ENCODE measurements at regions not wholly inside any gene's neighbourhood (a gene's known extent, or its start where the extent isn't known, plus 50 kb on each side); places are given as distances from the start of the nearest gene placed in this dataset.

- TF ChIP-seq POLR2A (IDR thresholded peaks at IDR 0.05; ENCODE audit: low read depth, low read length) = no peak
- no peak for TF ChIP-seq TAF1 (IDR thresholded peaks at IDR 0.05; ENCODE audit: low read depth, low read length)
Measured at GRCh38 chr11:29124470-29124869, 892.4 kb downstream of the KCNA4 start.
